ENCODE measurements at regions not wholly inside any gene's neighbourhood (a gene's known extent, or its start where the extent isn't known, plus 50 kb on each side); places are given as distances from the start of the nearest gene placed in this dataset.

GRCh38 chr17:34711646-34712045 lies 132.3 kb downstream of the TMEM132E start:
- DNase-seq (ENCODE audit: low spot score) (no peak), ATAC-seq (no peak), FAIRE-seq (no peak)
- Histone ChIP-seq H4K20me1 (ENCODE audit: insufficient read depth, low read length) (no peaks in the 10 kb centered on the region), H3K4me2 (ENCODE audit: low read depth, low read length) (no peak overlapping the region), H3K27ac (ENCODE audit: extremely low read length, insufficient read depth, low read length) (no peak overlapping the region), H3K79me2 (ENCODE audit: insufficient read depth, low read length) (no peaks in the 10 kb centered on the region), H3K9ac (ENCODE audit: insufficient read depth, low read depth, low read length) (no peak overlapping the region), H3K36me3 (replicated peaks in 1 of 2; ENCODE audit: control insufficient read depth in 1 of 2, insufficient read depth in 2 of 2, low read length in 2 of 2) (no peaks in the 10 kb centered on the region), H2AFZ (ENCODE audit: low read length) (no peak overlapping the region), H3K27me3 (ENCODE audit: control insufficient read depth in 1 of 2, insufficient read depth in 2 of 2, low read length in 2 of 2) (peaks cover 0 to 1% of the 10 kb centered on the region in 2 experiments; a peak in 1 of 5 replicates), H3K4me3 (replicated peaks in 1 of 3; ENCODE audit: insufficient read depth in 1 of 3, low read depth in 2 of 3, low read length in 3 of 3) (no peak overlapping the region), H3K9me3 (ENCODE audit: low read length) (no peaks in the 10 kb centered on the region), H3K4me1 (ENCODE audit: insufficient read depth, low read length) (no peaks in the 10 kb centered on the region)
- 0% methylated on average over 3 of the region's 5 CpGs for WGBS (ENCODE audit: low lambda C conversion rate)
- no peak for TF ChIP-seq HMGXB4 (CRISPR knock-in tag; IDR thresholded peaks at IDR 0.05; ENCODE audit: borderline replicate concordance in 1 of 2, low read depth in 1 of 2)
- no peak for TF ChIP-seq ZNF317 (CRISPR knock-in tag; IDR thresholded peaks at IDR 0.05)
- no peak for TF ChIP-seq TCF12 (IDR thresholded peaks at IDR 0.05)
- no peak for TF ChIP-seq TCF12 (CRISPR knock-in tag; IDR thresholded peaks at IDR 0.05)
- no peak for TF ChIP-seq NCOA5 (CRISPR knock-in tag; IDR thresholded peaks at IDR 0.05)
- TF ChIP-seq ZNF607 (CRISPR knock-in tag; IDR thresholded peaks at IDR 0.05; ENCODE audit: borderline replicate concordance): no peak
- no peak for TF ChIP-seq GATA4 (IDR thresholded peaks at IDR 0.05; ENCODE audit: borderline replicate concordance, low read depth)
- ChIA-PET CTCF (ENCODE audit: low intra/inter-chr PET ratio, low total read pairs) (no interaction called here), POLR2A (no interaction called here)
- no TSS peak for BruUV-seq (replicated peaks)
- intact Hi-C loops (cut with micrococcal nuclease; ENCODE audit: unreplicated experiment): no loop called here
- in situ Hi-C loops (cut with HindIII; ENCODE audit: extremely low pct_ligation_motif_present, low pct_unique_long_range_greater_than_20kb): no loop called here

GRCh38 chr17:34710226-34710625 lies 130.8 kb downstream of the TMEM132E start:
- FAIRE-seq: no peak
- no TSS peak for BruUV-seq (replicated peaks)
- intact Hi-C loops (cut with micrococcal nuclease; ENCODE audit: unreplicated experiment) (no loop called here), in situ Hi-C loops (cut with HindIII; ENCODE audit: extremely low pct_ligation_motif_present, low pct_unique_long_range_greater_than_20kb) (no loop called here)
- no peak for ATAC-seq
- Histone ChIP-seq H3K27me3 (ENCODE audit: control insufficient read depth in 1 of 2, insufficient read depth in 2 of 2, low read length in 2 of 2) (peaks cover 0 to under 1% of the 10 kb centered on the region in 2 experiments; a peak in 1 of 5 replicates), H3K36me3 (replicated peaks in 1 of 2; ENCODE audit: control insufficient read depth in 1 of 2, insufficient read depth in 2 of 2, low read length in 2 of 2) (no peaks in the 10 kb centered on the region), H3K27ac (ENCODE audit: extremely low read length, insufficient read depth, low read length) (no peak overlapping the region), H3K79me2 (ENCODE audit: insufficient read depth, low read length) (no peaks in the 10 kb centered on the region), H3K4me2 (ENCODE audit: low read depth, low read length) (no peak overlapping the region), H3K9me3 (ENCODE audit: low read length) (no peaks in the 10 kb centered on the region), H3K9ac (ENCODE audit: insufficient read depth, low read depth, low read length) (no peak overlapping the region), H2AFZ (ENCODE audit: low read length) (no peak overlapping the region), H4K20me1 (ENCODE audit: insufficient read depth, low read length) (no peaks in the 10 kb centered on the region), H3K4me1 (ENCODE audit: insufficient read depth, low read length) (no peaks in the 10 kb centered on the region), H3K4me3 (replicated peaks in 1 of 3; ENCODE audit: insufficient read depth in 1 of 3, low read depth in 2 of 3, low read length in 3 of 3) (no peak overlapping the region)
- ChIA-PET POLR2A (no interaction called here), CTCF (ENCODE audit: low intra/inter-chr PET ratio, low total read pairs) (no interaction called here)
- no peak for DNase-seq (ENCODE audit: low spot score)
- no peak for TF ChIP-seq ZNF329 (CRISPR knock-in tag; IDR thresholded peaks at IDR 0.05; ENCODE audit: low read depth)
- no peak for TF ChIP-seq CAMTA2 (CRISPR knock-in tag; IDR thresholded peaks at IDR 0.05; ENCODE audit: borderline replicate concordance)
- no peak for TF ChIP-seq ZNF12 (CRISPR knock-in tag; IDR thresholded peaks at IDR 0.05)
- TF ChIP-seq ZNF780A (CRISPR knock-in tag; IDR thresholded peaks at IDR 0.05): no peak
- 0% methylated on average over 1 of the region's 3 CpGs for WGBS (ENCODE audit: low lambda C conversion rate)
